ENCODE measurements at regions not wholly inside any gene's neighbourhood (a gene's known extent, or its start where the extent isn't known, plus 50 kb on each side); places are given as distances from the start of the nearest gene placed in this dataset.

GRCh38 chr9:115587310-115587709, 469.4 kb upstream of the TNC start:
- in situ Hi-C loops (cut with HindIII; ENCODE audit: extremely low pct_ligation_motif_present, low pct_unique_long_range_greater_than_20kb) (loop anchor here (25.0 kb wide), 2 partner anchors 300 to 575 kb away; partner anchors contain the start of gene PAPPA), intact Hi-C loops (cut with micrococcal nuclease; ENCODE audit: unreplicated experiment) (no loop called here)
- Histone ChIP-seq H3K79me2 (ENCODE audit: insufficient read depth, low read length) (no peaks in the 10 kb centered on the region), H2AFZ (ENCODE audit: low read length) (no peak overlapping the region), H3K27ac (ENCODE audit: extremely low read length, insufficient read depth, low read length) (no peak overlapping the region), H3K27me3 (ENCODE audit: control insufficient read depth in 1 of 2, insufficient read depth in 2 of 2, low read length in 2 of 2) (no peaks in the 10 kb centered on the region), H3K36me3 (replicated peaks in 1 of 2; ENCODE audit: control insufficient read depth in 1 of 2, insufficient read depth in 2 of 2, low read length in 2 of 2) (no peaks in the 10 kb centered on the region), H3K4me1 (ENCODE audit: insufficient read depth, low read length) (no peaks in the 10 kb centered on the region), H3K9me3 (ENCODE audit: low read length) (no peaks in the 10 kb centered on the region), H4K20me1 (ENCODE audit: insufficient read depth, low read length) (no peaks in the 10 kb centered on the region), H3K9ac (ENCODE audit: insufficient read depth, low read depth, low read length) (no peak overlapping the region), H3K4me3 (replicated peaks in 1 of 3; ENCODE audit: insufficient read depth in 1 of 3, low read depth in 2 of 3, low read length in 3 of 3) (no peak overlapping the region), H3K4me2 (ENCODE audit: low read depth, low read length) (no peak overlapping the region)
- 0% methylated on average over 2 of the region's 2 CpGs for WGBS (ENCODE audit: low lambda C conversion rate)
- no peak for TF ChIP-seq ARHGAP35 (CRISPR knock-in tag; IDR thresholded peaks at IDR 0.05; ENCODE audit: borderline replicate concordance)
- no peak for TF ChIP-seq ZNF30 (CRISPR knock-in tag; IDR thresholded peaks at IDR 0.05)
- TF ChIP-seq, protein P1, sequence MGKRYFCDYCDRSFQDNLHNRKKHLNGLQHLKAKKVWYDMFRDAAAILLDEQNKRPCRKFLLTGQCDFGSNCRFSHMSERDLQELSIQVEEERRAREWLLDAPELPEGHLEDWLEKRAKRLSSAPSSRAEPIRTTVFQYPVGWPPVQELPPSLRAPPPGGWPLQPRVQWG (CRISPR knock-in tag; IDR thresholded peaks at IDR 0.05; ENCODE audit: borderline replicate concordance, low read depth), result no peak
- TF ChIP-seq, protein P2, sequence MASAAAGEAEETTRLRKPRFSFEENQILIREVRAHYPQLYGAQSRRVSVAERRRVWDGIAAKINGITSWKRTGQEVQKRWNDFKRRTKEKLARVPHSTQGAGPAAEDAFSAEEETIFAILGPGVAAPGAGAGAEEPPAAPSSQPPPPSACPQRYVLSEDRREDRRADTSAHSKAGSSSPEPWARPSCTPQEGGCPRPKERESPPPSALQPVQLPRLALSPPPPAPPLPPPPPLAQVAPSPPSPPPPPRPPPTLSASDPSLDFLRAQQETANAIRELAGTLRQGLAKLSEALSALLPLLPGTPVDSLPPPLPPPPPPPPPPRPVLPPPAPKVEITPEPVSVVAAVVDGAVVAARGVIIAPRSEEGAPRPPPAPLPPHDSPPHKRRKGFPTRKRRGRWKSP (CRISPR knock-in tag; IDR thresholded peaks at IDR 0.05), result no peak
- TF ChIP-seq ZFP90 (CRISPR knock-in tag; IDR thresholded peaks at IDR 0.05; ENCODE audit: borderline replicate concordance), result no peak
- no peak for TF ChIP-seq ZNF7 (CRISPR knock-in tag; IDR thresholded peaks at IDR 0.05)
- no peak for TF ChIP-seq ZNF460 (CRISPR knock-in tag; IDR thresholded peaks at IDR 0.05; ENCODE audit: borderline replicate concordance)
- no peak for TF ChIP-seq HNRNPH1 (optimal IDR thresholded peaks at IDR 0.05; ENCODE audit: low read depth, low read length)
- no peak for TF ChIP-seq DBP (CRISPR knock-in tag; IDR thresholded peaks at IDR 0.05; ENCODE audit: not compliant biosample characterization)
- no peak for TF ChIP-seq NFATC3 (CRISPR knock-in tag; IDR thresholded peaks at IDR 0.05)
- no peak for TF ChIP-seq ZNF780A (CRISPR knock-in tag; IDR thresholded peaks at IDR 0.05)
- TF ChIP-seq ATF7 (IDR thresholded peaks at IDR 0.05), result no peak
- no peak for TF ChIP-seq ATF7 (CRISPR knock-in tag; IDR thresholded peaks at IDR 0.05)
- TF ChIP-seq ZNF761 (CRISPR knock-in tag; conservative IDR thresholded peaks at IDR 0.05), result no peak
- TF ChIP-seq ZNF432 (CRISPR knock-in tag; IDR thresholded peaks at IDR 0.05; ENCODE audit: borderline replicate concordance), result no peak
- TF ChIP-seq ZNF589 (CRISPR knock-in tag; conservative IDR thresholded peaks at IDR 0.05), result no peak
- no peak for TF ChIP-seq SALL1 (CRISPR knock-in tag; IDR thresholded peaks at IDR 0.05)
- TF ChIP-seq THAP11 (CRISPR knock-in tag; IDR thresholded peaks at IDR 0.05), result no peak
- no peak for TF ChIP-seq SOX13 (IDR thresholded peaks at IDR 0.05)
- no peak for TF ChIP-seq SOX13 (CRISPR knock-in tag; conservative IDR thresholded peaks at IDR 0.05 in 1 of 2, IDR thresholded peaks at IDR 0.05 in 1 of 2)
- TF ChIP-seq USF2 (IDR thresholded peaks at IDR 0.05; ENCODE audit: low read depth, low read length), result no peak
- no peak for TF ChIP-seq USF2 (CRISPR knock-in tag; IDR thresholded peaks at IDR 0.05; ENCODE audit: borderline replicate concordance)
- ChIA-PET POLR2A (no interaction called here), CTCF (ENCODE audit: low intra/inter-chr PET ratio, low total read pairs) (no interaction called here)
- no peak for ATAC-seq
- DNase-seq (ENCODE audit: low spot score), result no peak
- no TSS peak for BruUV-seq (replicated peaks)
- no peak for FAIRE-seq
